T-helper 1 cell treated with Interleukin-12 subunit alpha and Interleukin-12 subunit beta and Interleukin-4 antibody, amounts not matched to agents 30 μg/mL and 1 μg/mL, for 36 hours (primary cell): ENCODE measurements at regions not wholly inside any gene's neighbourhood (a gene's known extent, or its start where the extent isn't known, plus 50 kb on each side); places are given as distances from the start of the nearest gene placed in this dataset.
"Not testable (repeated sequence)": the region's sequence is repeated elsewhere in the genome, so short reads cannot be mapped to it uniquely, and the experiment has no call there.

ENCODE experiments used
- H3K27ac Mint-ChIP-seq: one replicate; pipeline ENCODE4 v1.8.0; 2021; ENCODE audit warnings: mild to moderate bottlenecking, mixed read lengths
- H3K27me3 Mint-ChIP-seq: one replicate; pipeline ENCODE4 v1.8.0; 2021; ENCODE audit warnings: low read depth, mixed read lengths
- H3K36me3 Mint-ChIP-seq: one replicate; pipeline ENCODE4 v1.8.0; 2021; ENCODE audit warnings: low read depth, mixed read lengths
- H3K4me1 Mint-ChIP-seq: one replicate; pipeline ENCODE4 v1.8.0; 2021; ENCODE audit warnings: low read depth, mixed read lengths
- H3K4me3 Mint-ChIP-seq: one replicate; pipeline ENCODE4 v1.8.0; 2021; ENCODE audit warnings: mild to moderate bottlenecking, moderate library complexity, mixed read lengths
- H3K9me3 Mint-ChIP-seq: one replicate; pipeline ENCODE4 v1.8.0; 2021; ENCODE audit warnings: mixed read lengths

GRCh38 chr5:124103671-124104070 lies 591.7 kb downstream of the CSNK1G3 start:
- Mint-ChIP-seq H3K4me3 (no peak overlapping the region), H3K27me3 (no peaks in the 10 kb centered on the region), H3K27ac (no peak overlapping the region), H3K9me3 (no peaks in the 10 kb centered on the region), H3K4me1 (no peaks in the 10 kb centered on the region), H3K36me3 (no peaks in the 10 kb centered on the region)

- H3K9me3 Mint-ChIP-seq, H3K36me3 Mint-ChIP-seq, H3K4me1 Mint-ChIP-seq, H3K4me3 Mint-ChIP-seq, H3K27me3 Mint-ChIP-seq, H3K27ac Mint-ChIP-seq: not testable (repeated sequence)
Observed at GRCh38 chr5:124103056-124103455, 591.1 kb downstream of the CSNK1G3 start.

GRCh38 chr5:124102486-124102885 lies 590.5 kb downstream of the CSNK1G3 start:
- Mint-ChIP-seq H3K4me1 (no peaks in the 10 kb centered on the region), H3K36me3 (no peaks in the 10 kb centered on the region), H3K4me3 (no peak overlapping the region), H3K9me3 (no peaks in the 10 kb centered on the region), H3K27me3 (no peaks in the 10 kb centered on the region), H3K27ac (no peak overlapping the region)

- Mint-ChIP-seq H3K27ac (no peak overlapping the region), H3K9me3 (no peaks in the 10 kb centered on the region), H3K4me1 (no peaks in the 10 kb centered on the region), H3K27me3 (no peaks in the 10 kb centered on the region), H3K4me3 (no peak overlapping the region), H3K36me3 (no peaks in the 10 kb centered on the region)
Observed at GRCh38 chr5:124093658-124094057, 581.7 kb downstream of the CSNK1G3 start.

GRCh38 chr5:124090115-124090514 lies 578.1 kb downstream of the CSNK1G3 start:
- H3K36me3 Mint-ChIP-seq, result no peaks in the 10 kb centered on the region
- H3K27ac Mint-ChIP-seq, result no peak overlapping the region
- no peaks in the 10 kb centered on the region for H3K9me3 Mint-ChIP-seq
- no peaks in the 10 kb centered on the region for H3K4me1 Mint-ChIP-seq
- H3K4me3 Mint-ChIP-seq, result no peak overlapping the region
- H3K27me3 Mint-ChIP-seq, result no peaks in the 10 kb centered on the region

GRCh38 chr5:124089578-124089977 lies 577.6 kb downstream of the CSNK1G3 start:
- Mint-ChIP-seq H3K4me1 (no peaks in the 10 kb centered on the region), H3K9me3 (no peaks in the 10 kb centered on the region), H3K36me3 (no peaks in the 10 kb centered on the region)

GRCh38 chr5:124088289-124089032 lies 576.5 kb downstream of the CSNK1G3 start:
- Mint-ChIP-seq H3K27ac (no peak overlapping the region), H3K9me3 (no peaks in the 10 kb centered on the region), H3K27me3 (no peaks in the 10 kb centered on the region), H3K36me3 (no peaks in the 10 kb centered on the region), H3K4me3 (no peak overlapping the region), H3K4me1 (no peaks in the 10 kb centered on the region)

More at GRCh38 chr5:124089578-124089977, 577.6 kb downstream of the CSNK1G3 start:
- Mint-ChIP-seq H3K27ac (no peak overlapping the region), H3K4me3 (no peak overlapping the region), H3K27me3 (no peaks in the 10 kb centered on the region)

- Mint-ChIP-seq H3K36me3 (no peaks in the 10 kb centered on the region), H3K4me3 (no peak overlapping the region), H3K4me1 (no peaks in the 10 kb centered on the region), H3K27ac (no peak overlapping the region), H3K27me3 (no peaks in the 10 kb centered on the region), H3K9me3 (no peaks in the 10 kb centered on the region)
Observed at GRCh38 chr5:124087752-124088151, 575.8 kb downstream of the CSNK1G3 start.

- Mint-ChIP-seq H3K4me1 (no peaks in the 10 kb centered on the region), H3K9me3 (peaks cover 3% of the 10 kb centered on the region), H3K27ac (no peak overlapping the region), H3K27me3 (no peaks in the 10 kb centered on the region), H3K36me3 (no peaks in the 10 kb centered on the region), H3K4me3 (no peak overlapping the region)
Observed at GRCh38 chr5:124080256-124080655, 568.3 kb downstream of the CSNK1G3 start.

GRCh38 chr5:124079062-124079461 lies 567.1 kb downstream of the CSNK1G3 start:
- H3K9me3 Mint-ChIP-seq, result peaks cover 3% of the 10 kb centered on the region
- H3K4me1 Mint-ChIP-seq, result no peaks in the 10 kb centered on the region
- H3K27ac Mint-ChIP-seq, result no peak overlapping the region
- no peaks in the 10 kb centered on the region for H3K27me3 Mint-ChIP-seq
- no peaks in the 10 kb centered on the region for H3K36me3 Mint-ChIP-seq
- no peak overlapping the region for H3K4me3 Mint-ChIP-seq

- Mint-ChIP-seq H3K9me3 (peaks cover 3% of the 10 kb centered on the region), H3K4me1 (no peaks in the 10 kb centered on the region), H3K4me3 (no peak overlapping the region), H3K27me3 (no peaks in the 10 kb centered on the region), H3K36me3 (no peaks in the 10 kb centered on the region), H3K27ac (no peak overlapping the region)
Observed at GRCh38 chr5:124074500-124074899, 562.5 kb downstream of the CSNK1G3 start.

GRCh38 chr5:124072570-124072969 lies 560.6 kb downstream of the CSNK1G3 start:
- Mint-ChIP-seq H3K27ac (no peak overlapping the region), H3K4me1 (no peaks in the 10 kb centered on the region), H3K36me3 (no peaks in the 10 kb centered on the region), H3K9me3 (no peaks in the 10 kb centered on the region), H3K4me3 (no peak overlapping the region), H3K27me3 (no peaks in the 10 kb centered on the region)

- Mint-ChIP-seq H3K27ac (no peak overlapping the region), H3K27me3 (no peaks in the 10 kb centered on the region), H3K4me3 (no peak overlapping the region), H3K4me1 (no peaks in the 10 kb centered on the region), H3K36me3 (no peaks in the 10 kb centered on the region), H3K9me3 (no peaks in the 10 kb centered on the region)
Observed at GRCh38 chr5:124071039-124071438, 559.1 kb downstream of the CSNK1G3 start.

GRCh38 chr5:124065508-124065907 lies 553.5 kb downstream of the CSNK1G3 start:
- Mint-ChIP-seq H3K9me3 (no peaks in the 10 kb centered on the region), H3K36me3 (no peaks in the 10 kb centered on the region), H3K27me3 (no peaks in the 10 kb centered on the region)

GRCh38 chr5:124064956-124065355 lies 553.0 kb downstream of the CSNK1G3 start:
- Mint-ChIP-seq H3K36me3 (no peaks in the 10 kb centered on the region), H3K27me3 (no peaks in the 10 kb centered on the region), H3K27ac (no peak overlapping the region), H3K4me3 (no peak overlapping the region), H3K4me1 (no peaks in the 10 kb centered on the region), H3K9me3 (no peaks in the 10 kb centered on the region)

More at GRCh38 chr5:124065508-124065907, 553.5 kb downstream of the CSNK1G3 start:
- no peak overlapping the region for H3K27ac Mint-ChIP-seq
- no peaks in the 10 kb centered on the region for H3K4me1 Mint-ChIP-seq
- no peak overlapping the region for H3K4me3 Mint-ChIP-seq

GRCh38 chr5:124061663-124062062 lies 549.7 kb downstream of the CSNK1G3 start:
- no peaks in the 10 kb centered on the region for H3K27me3 Mint-ChIP-seq
- no peaks in the 10 kb centered on the region for H3K36me3 Mint-ChIP-seq
- H3K4me3 Mint-ChIP-seq, result no peak overlapping the region
- H3K27ac Mint-ChIP-seq, result no peak overlapping the region
- no peaks in the 10 kb centered on the region for H3K4me1 Mint-ChIP-seq
- H3K9me3 Mint-ChIP-seq, result peaks cover 7% of the 10 kb centered on the region
